HG03159 (cell line): ENCODE measurements at regions not wholly inside any gene's neighbourhood (a gene's known extent, or its start where the extent isn't known, plus 50 kb on each side); places are given as distances from the start of the nearest gene placed in this dataset.

Experiments
- ATAC-seq: cut with Tn5 transposase; IDR thresholded peaks from one replicate; pipeline ENCODE4 v1.9.1; 2021; ENCODE audit warnings: mild to moderate bottlenecking, moderate library complexity; ENCODE audit not compliant: unreplicated experiment

GRCh38 chr4:106454581-106454980 lies 86.0 kb upstream of the GIMD1 start:
- ATAC-seq: no peak

- no peak for ATAC-seq
These were observed 85.4 kb upstream of the GIMD1 start for GRCh38 chr4:106454021-106454420.

- ATAC-seq: no peak
These were observed 82.5 kb upstream of the GIMD1 start for GRCh38 chr4:106451091-106451490.

- ATAC-seq: no peak
These were observed 81.7 kb upstream of the GIMD1 start for GRCh38 chr4:106450249-106450648.

GRCh38 chr4:106444557-106444956 lies 76.0 kb upstream of the GIMD1 start:
- no peak for ATAC-seq

GRCh38 chr4:106430797-106431196 lies 62.2 kb upstream of the GIMD1 start:
- no peak for ATAC-seq

- no peak for ATAC-seq
These were observed 61.3 kb upstream of the GIMD1 start for GRCh38 chr4:106429885-106430284.

- ATAC-seq: no peak
These were observed 57.5 kb upstream of the GIMD1 start for GRCh38 chr4:106426069-106426468.

- ATAC-seq: no peak
These were observed 57.0 kb upstream of the GIMD1 start for GRCh38 chr4:106425576-106425975.

- no peak for ATAC-seq
These were observed 55.8 kb upstream of the GIMD1 start for GRCh38 chr4:106424426-106424825.

GRCh38 chr4:106423791-106424190 lies 55.2 kb upstream of the GIMD1 start:
- ATAC-seq: no peak

GRCh38 chr4:106422766-106423165 lies 54.2 kb upstream of the GIMD1 start:
- ATAC-seq: no peak

GRCh38 chr4:106421441-106422296 lies 53.1 kb upstream of the GIMD1 start:
- no peak for ATAC-seq

- ATAC-seq: no peak
These were observed 49.9 kb upstream of the GIMD1 start for GRCh38 chr4:106418444-106418843.
